SU-DHL-6 (cell line): ENCODE measurements at regions not wholly inside any gene's neighbourhood (a gene's known extent, or its start where the extent isn't known, plus 50 kb on each side); places are given as distances from the start of the nearest gene placed in this dataset.

Experiments
- H2AFZ ChIP-seq: fragments of 200-600 bp; sonication (generic); 2 replicates; pipeline ENCODE4 v1.6.1; 2014; ENCODE audit warnings: low read depth, mild to moderate bottlenecking, moderate library complexity, mixed read lengths, antibody characterized with exemption, low read length; ENCODE audit not compliant: severe bottlenecking
- H3F3A ChIP-seq: fragments of 200-600 bp; shearing (Covaris generic); 2 replicates; pipeline ENCODE4 v1.6.0; 2016; ENCODE audit warnings: antibody characterized with exemption, mild to moderate bottlenecking; ENCODE audit not compliant: insufficient read depth
- H3K27ac ChIP-seq: fragments of 200-600 bp; sonication (generic); 2 replicates; pipeline ENCODE4 v1.5.1; 2016; ENCODE audit warnings: low read depth, mild to moderate bottlenecking, low read length, moderate library complexity, mixed read lengths
- H3K27me3 ChIP-seq: fragments of 200-600 bp; sonication (generic), shearing (Covaris generic); 2 replicates; pipeline ENCODE4 v1.6.0; 2014; ENCODE audit warnings: mild to moderate bottlenecking, low read length
- H3K36me3 ChIP-seq: fragments of 200-600 bp; sonication (generic); 2 replicates; pipeline ENCODE4 v1.6.1; 2014; ENCODE audit warnings: mild to moderate bottlenecking, low read length, mixed read lengths
- H3K4me2 ChIP-seq: fragments of 300-600, 200-600 bp; shearing (Covaris generic), sonication (generic); 2 replicates; pipeline ENCODE4 v1.6.0; 2014; ENCODE audit warnings: low read length, low read depth, mild to moderate bottlenecking; ENCODE audit not compliant: poor library complexity, severe bottlenecking
- H3K4me3 ChIP-seq: fragments of 200-600 bp; sonication (generic); 2 replicates; pipeline ENCODE4 v1.5.1; 2014; ENCODE audit warnings: antibody characterized with exemption, low read length, mild to moderate bottlenecking, mixed read lengths; ENCODE audit not compliant: insufficient read depth, poor library complexity, severe bottlenecking
- H3K79me2 ChIP-seq: fragments of 200-600 bp; sonication (generic); 2 replicates; pipeline ENCODE4 v1.6.1; 2014; ENCODE audit warnings: mild to moderate bottlenecking, low read length, moderate library complexity; ENCODE audit not compliant: insufficient read depth
- H3K9ac ChIP-seq: fragments of 200-600 bp; sonication (generic); 2 replicates; pipeline ENCODE4 v1.7.0; 2014; ENCODE audit warnings: mild to moderate bottlenecking, low read length
- H3K9me2 ChIP-seq: fragments of 200-600 bp; sonication (generic); replicated peaks from 2 replicates; pipeline ENCODE4 v1.6.1; 2014; ENCODE audit warnings: low read length; ENCODE audit not compliant: insufficient read depth
- H3K9me3 ChIP-seq: fragments of 200-600 bp; sonication (generic); 2 replicates; pipeline ENCODE4 v1.6.1; 2014; ENCODE audit warnings: low read length, mixed read lengths; ENCODE audit not compliant: insufficient read depth
- H4K20me1 ChIP-seq: fragments of 200-600 bp; sonication (generic); 2 replicates; pipeline ENCODE4 v1.6.1; 2014; ENCODE audit warnings: low read depth, mild to moderate bottlenecking, antibody characterized with exemption, low read length, moderate library complexity, mixed read lengths
- EZH2phosphoT487 ChIP-seq: fragments of 200-600 bp; sonication (generic), shearing (Covaris generic); conservative IDR thresholded peaks from 2 replicates; pipeline ENCODE4 v1.6.1; 2018; ENCODE audit warnings: mild to moderate bottlenecking, antibody characterized with exemption, low read length, moderate library complexity, mixed read lengths
- TF ChIP-seq, protein P1 (sequence below): fragments of 200-600 bp; sonication (generic); IDR thresholded peaks from one replicate; pipeline ENCODE4 v1.5.1; 2017; ENCODE audit warnings: antibody characterized with exemption, mild to moderate bottlenecking, low read length, moderate library complexity; ENCODE audit not compliant: insufficient read depth, poor library complexity, severe bottlenecking

DNA sequence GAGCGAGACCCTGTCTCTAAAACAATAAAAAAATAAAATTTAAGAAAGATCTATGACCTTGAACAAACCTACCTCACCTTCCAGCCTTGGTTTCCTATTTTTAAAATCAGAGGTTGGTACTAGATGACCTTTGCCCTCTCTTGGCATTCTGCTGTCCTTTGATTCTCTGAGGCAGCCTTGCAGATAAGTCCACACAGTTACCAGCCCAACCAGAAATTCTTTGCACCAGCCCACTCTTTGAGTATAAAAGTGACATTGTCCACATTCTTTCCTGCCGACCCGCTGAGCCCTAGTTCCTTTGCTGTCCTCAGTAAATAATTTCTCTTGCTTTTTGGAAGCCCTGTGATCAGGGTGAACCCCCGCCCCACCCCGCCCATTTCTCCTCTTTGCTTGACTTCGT is 150.4 kb downstream of the PHETA1 start:
- Histone ChIP-seq H4K20me1 (no peaks in the 10 kb centered on the region; the same call in 1 of the 2 replicates), H3K27me3 (no peaks in the 10 kb centered on the region), H3K27ac (no peak overlapping the region), H3K9me2 (no peaks in the 10 kb centered on the region), H3K36me3 (peaks cover 48% of the 10 kb centered on the region), H3K79me2 (peaks cover 11% of the 10 kb centered on the region), H3F3A (peaks cover 20% of the 10 kb centered on the region), H3K9ac (no peak overlapping the region), H3K4me3 (no peak overlapping the region), H3K9me3 (no peaks in the 10 kb centered on the region), H2AFZ (no peak overlapping the region), H3K4me2 (no peak overlapping the region)
- TF ChIP-seq, protein P1, sequence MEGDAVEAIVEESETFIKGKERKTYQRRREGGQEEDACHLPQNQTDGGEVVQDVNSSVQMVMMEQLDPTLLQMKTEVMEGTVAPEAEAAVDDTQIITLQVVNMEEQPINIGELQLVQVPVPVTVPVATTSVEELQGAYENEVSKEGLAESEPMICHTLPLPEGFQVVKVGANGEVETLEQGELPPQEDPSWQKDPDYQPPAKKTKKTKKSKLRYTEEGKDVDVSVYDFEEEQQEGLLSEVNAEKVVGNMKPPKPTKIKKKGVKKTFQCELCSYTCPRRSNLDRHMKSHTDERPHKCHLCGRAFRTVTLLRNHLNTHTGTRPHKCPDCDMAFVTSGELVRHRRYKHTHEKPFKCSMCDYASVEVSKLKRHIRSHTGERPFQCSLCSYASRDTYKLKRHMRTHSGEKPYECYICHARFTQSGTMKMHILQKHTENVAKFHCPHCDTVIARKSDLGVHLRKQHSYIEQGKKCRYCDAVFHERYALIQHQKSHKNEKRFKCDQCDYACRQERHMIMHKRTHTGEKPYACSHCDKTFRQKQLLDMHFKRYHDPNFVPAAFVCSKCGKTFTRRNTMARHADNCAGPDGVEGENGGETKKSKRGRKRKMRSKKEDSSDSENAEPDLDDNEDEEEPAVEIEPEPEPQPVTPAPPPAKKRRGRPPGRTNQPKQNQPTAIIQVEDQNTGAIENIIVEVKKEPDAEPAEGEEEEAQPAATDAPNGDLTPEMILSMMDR = no peak
- no peak for TF ChIP-seq EZH2phosphoT487

DNA sequence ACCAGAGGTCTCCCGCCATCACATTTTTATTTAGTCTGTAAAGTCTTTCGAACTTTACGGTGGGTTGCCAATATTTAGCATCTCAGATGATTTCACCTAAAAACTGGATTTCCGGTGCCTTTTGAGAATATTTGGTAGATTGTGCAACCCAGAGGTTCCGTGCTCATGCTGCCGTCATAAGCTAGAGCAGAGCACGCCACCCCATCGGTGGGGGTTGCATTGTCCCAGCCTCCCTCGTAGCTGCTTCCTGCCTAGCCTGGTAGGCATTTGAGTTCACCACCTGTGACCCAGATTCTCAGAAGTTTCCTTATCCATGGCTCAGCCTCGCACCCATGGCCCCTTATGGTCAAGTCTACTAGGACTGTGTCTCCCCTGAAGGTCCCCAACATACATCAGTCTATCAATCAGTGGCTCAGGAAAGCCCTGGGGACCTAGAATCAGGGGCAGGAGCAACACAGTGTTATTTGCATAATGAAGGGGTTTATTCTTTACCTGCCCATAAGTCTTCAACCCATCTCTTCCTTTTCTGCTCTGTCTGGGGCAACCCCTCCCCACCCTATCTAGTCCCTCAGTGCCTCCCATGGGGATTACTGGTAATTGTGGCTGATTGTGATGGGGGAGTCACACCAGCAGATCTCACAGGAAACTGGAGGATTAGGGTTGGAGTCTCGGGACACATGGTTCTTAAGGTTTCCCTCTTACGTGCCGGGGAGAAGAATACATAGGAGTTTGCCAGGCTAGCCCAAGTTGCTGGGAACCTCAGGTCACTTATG is 152.3 kb downstream of the PHETA1 start:
- Histone ChIP-seq H3K36me3 (peaks cover 45% of the 10 kb centered on the region), H3K27me3 (no peaks in the 10 kb centered on the region), H3K27ac (no peak overlapping the region), H3K79me2 (peaks cover 16% of the 10 kb centered on the region), H2AFZ (no peak overlapping the region), H3K9ac (no peak overlapping the region), H3K4me3 (no peak overlapping the region), H3K9me3 (no peaks in the 10 kb centered on the region), H4K20me1 (no peaks in the 10 kb centered on the region; the same call in 1 of the 2 replicates), H3K9me2 (no peaks in the 10 kb centered on the region), H3K4me2 (no peak overlapping the region), H3F3A (peaks cover 20% of the 10 kb centered on the region)
- TF ChIP-seq, protein P1 = no peak
- no peak for TF ChIP-seq EZH2phosphoT487

- Histone ChIP-seq H3K79me2 (peaks cover 21% of the 10 kb centered on the region), H2AFZ (no peak overlapping the region), H3F3A (peaks cover 17% of the 10 kb centered on the region), H3K9me3 (no peaks in the 10 kb centered on the region), H3K9ac (no peak overlapping the region), H3K4me2 (no peak overlapping the region), H4K20me1 (no peaks in the 10 kb centered on the region; the same call in 1 of the 2 replicates), H3K9me2 (no peaks in the 10 kb centered on the region), H3K36me3 (peaks cover 43% of the 10 kb centered on the region), H3K4me3 (no peak overlapping the region), H3K27me3 (no peaks in the 10 kb centered on the region), H3K27ac (no peak overlapping the region)
- TF ChIP-seq EZH2phosphoT487 = no peak
- TF ChIP-seq, protein P1 = no peak
Observed at GRCh38 chr12:111215881-111216280, 153.0 kb downstream of the PHETA1 start.
